Left lung (tissue), 4 donors: ENCODE measurements at regions not wholly inside any gene's neighbourhood (a gene's known extent, or its start where the extent isn't known, plus 50 kb on each side); places are given as distances from the start of the nearest gene placed in this dataset.

Experiments
- ATAC-seq: fragments of 200-7000 bp; cut with Tn5 transposase; one replicate; pipeline ENCODE4 v1.9.1; 2020; ENCODE audit warnings: moderate library complexity
- DNase-seq, 4 donors: peaks; one replicate each; pipeline ENCODE4 v3.0.0-alpha.2; 2013 to 2020
- H3K27ac ChIP-seq, 2 donors: fragments of 200-600 bp; sonication (generic) in 1 of 2; one replicate each; pipeline versions ENCODE4 v1.5.0 to v1.8.0; 2020 to 2021
- H3K27me3 ChIP-seq, 2 donors: fragments of 200-600 bp; sonication (generic) in 1 of 2; one replicate each; pipeline versions ENCODE4 v1.5.0 to v1.8.0; 2020 to 2021
- H3K36me3 ChIP-seq, 2 donors: fragments of 200-600 bp; sonication (generic) in 1 of 2; one replicate each; pipeline versions ENCODE4 v1.5.0 to v1.8.0; 2020 to 2021
- H3K4me1 ChIP-seq, 2 donors: fragments of 200-600 bp; one replicate each; pipeline ENCODE4 v1.8.0; 2021
- H3K4me3 ChIP-seq, 2 donors: fragments of 200-600 bp; sonication (generic) in 1 of 2; one replicate each; pipeline versions ENCODE4 v1.5.0 to v1.8.0; 2020 to 2021; ENCODE audit warnings: mild to moderate bottlenecking in 1 of 2
- H3K9me3 ChIP-seq, 2 donors: fragments of 200-600 bp; sonication (generic) in 1 of 2; one replicate each; pipeline versions ENCODE4 v1.5.0 to v1.8.0; 2020 to 2021
- CTCF ChIP-seq, 2 donors: fragments of 200-600 bp; sonication (generic) in 1 of 2; IDR thresholded peaks; one replicate each; pipeline versions ENCODE4 v1.5.0 to v1.8.0; 2021; ENCODE audit warnings: antibody characterized with exemption in 2 of 2
- intact Hi-C, 2 donors: fragments of 100-400 bp; cut with DNase I; formaldehyde crosslinking; loops; one replicate each; pipeline versions ENCODE4 v1.11.2 to v1.14.2; 2022
- donor health status: DM: no; HTN: yes; CAD: no.
- donor health status: DM: no; HTN: no; CAD: no.

GRCh38 chr13:79862515-79862914 lies 381.6 kb downstream of the NDFIP2 start:
- ATAC-seq = no peak

GRCh38 chr13:79861731-79862130 lies 380.8 kb downstream of the NDFIP2 start:
- no peak for TF ChIP-seq CTCF (IDR thresholded peaks at IDR 0.05)
- H3K27ac ChIP-seq = no peak overlapping the region
- ATAC-seq (no peak), DNase-seq (no peak)
- H3K9me3 ChIP-seq = no peaks in the 10 kb centered on the region
- H3K4me1 ChIP-seq = peaks cover 0 to 1% of the 10 kb centered on the region in 2 donors
- no peak overlapping the region for H3K4me3 ChIP-seq
- no peaks in the 10 kb centered on the region for H3K27me3 ChIP-seq
- no peaks in the 10 kb centered on the region for H3K36me3 ChIP-seq
- intact Hi-C loops = no loop called here

More at GRCh38 chr13:79862515-79862914, 381.6 kb downstream of the NDFIP2 start:
- H3K4me3 ChIP-seq = no peak overlapping the region
- no peaks in the 10 kb centered on the region for H3K27me3 ChIP-seq
- H3K9me3 ChIP-seq = no peaks in the 10 kb centered on the region
- DNase-seq = no peak
- no peak for TF ChIP-seq CTCF (IDR thresholded peaks at IDR 0.05)
- no peaks in the 10 kb centered on the region for H3K36me3 ChIP-seq
- H3K4me1 ChIP-seq = peaks cover 0 to 5% of the 10 kb centered on the region in 2 donors
- no peak overlapping the region for H3K27ac ChIP-seq
- intact Hi-C loops = no loop called here

GRCh38 chr13:79860791-79861190 lies 379.8 kb downstream of the NDFIP2 start:
- DNase-seq (no peak), ATAC-seq (no peak)
- no peaks in the 10 kb centered on the region for H3K9me3 ChIP-seq
- no peak overlapping the region for H3K4me3 ChIP-seq
- intact Hi-C loops = no loop called here
- H3K36me3 ChIP-seq = no peaks in the 10 kb centered on the region
- H3K27me3 ChIP-seq = no peaks in the 10 kb centered on the region
- H3K27ac ChIP-seq = no peak overlapping the region
- no peak for TF ChIP-seq CTCF (IDR thresholded peaks at IDR 0.05)
- no peaks in the 10 kb centered on the region for H3K4me1 ChIP-seq

GRCh38 chr13:79859756-79860155 lies 378.8 kb downstream of the NDFIP2 start:
- Histone ChIP-seq H3K27me3 (no peaks in the 10 kb centered on the region), H3K9me3 (no peaks in the 10 kb centered on the region), H3K4me3 (no peak overlapping the region), H3K27ac (no peak overlapping the region), H3K36me3 (no peaks in the 10 kb centered on the region), H3K4me1 (no peaks in the 10 kb centered on the region)
- no peak for TF ChIP-seq CTCF (IDR thresholded peaks at IDR 0.05)
- intact Hi-C loops = no loop called here
- DNase-seq (no peak), ATAC-seq (no peak)

- Histone ChIP-seq H3K27me3 (no peaks in the 10 kb centered on the region), H3K36me3 (no peaks in the 10 kb centered on the region), H3K4me1 (no peaks in the 10 kb centered on the region), H3K4me3 (no peak overlapping the region), H3K27ac (no peak overlapping the region), H3K9me3 (no peaks in the 10 kb centered on the region)
- TF ChIP-seq CTCF (IDR thresholded peaks at IDR 0.05) = no peak
- DNase-seq (no peak), ATAC-seq (no peak)
- intact Hi-C loops = no loop called here
Observed at GRCh38 chr13:79853251-79853650, 372.3 kb downstream of the NDFIP2 start.
